Nucleus accumbens (tissue), 56 donors: ENCODE measurements at regions not wholly inside any gene's neighbourhood (a gene's known extent, or its start where the extent isn't known, plus 50 kb on each side); places are given as distances from the start of the nearest gene placed in this dataset.

Experiments used
- DNase-seq, 56 donors: peaks; one replicate each; lab custom pipeline; 2025; lab: John Stamatoyannopoulos, UW

GRCh38 chr6:760982-761955 lies 68.3 kb upstream of the EXOC2 start:
- no peak for DNase-seq

DNA sequence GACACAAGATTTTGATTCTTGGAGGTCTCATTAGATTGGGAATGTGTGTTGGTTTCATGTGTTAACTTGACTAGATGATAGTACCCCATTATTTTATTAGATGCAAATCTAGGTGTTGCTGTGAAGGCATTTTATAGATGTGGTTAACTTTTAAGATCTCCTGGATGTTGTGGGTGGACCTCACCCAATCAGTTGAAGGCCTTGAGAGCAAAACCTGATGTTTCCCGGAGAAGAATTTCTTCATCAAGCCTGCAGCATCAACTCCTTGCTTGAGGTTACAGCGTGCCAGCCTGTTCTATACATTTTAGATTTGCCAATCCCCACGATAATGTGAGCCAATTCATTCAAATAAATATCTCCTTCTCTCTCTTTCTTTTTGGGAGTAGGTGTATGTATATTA lies 66.8 kb upstream of the EXOC2 start:
- DNase-seq = no peak

DNA sequence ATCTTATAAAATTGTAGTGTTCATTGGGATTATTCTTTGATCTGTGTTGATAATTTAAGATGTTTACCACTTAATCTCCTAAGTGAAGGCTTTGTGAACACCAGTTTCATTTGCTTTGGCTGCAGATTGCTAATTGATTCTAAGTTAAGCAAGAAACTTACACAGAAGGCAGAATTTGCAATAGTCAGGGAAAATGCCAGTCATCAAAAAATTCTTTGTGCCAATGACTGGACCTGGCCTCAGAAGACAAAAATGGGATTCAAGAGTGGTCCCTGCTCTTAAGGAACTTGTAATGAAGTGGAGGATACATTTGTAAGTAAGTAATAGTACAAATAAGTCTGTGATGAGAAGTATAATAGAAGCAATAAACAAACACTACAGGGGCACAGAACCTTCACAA lies 63.3 kb upstream of the EXOC2 start:
- DNase-seq = no peak

DNA sequence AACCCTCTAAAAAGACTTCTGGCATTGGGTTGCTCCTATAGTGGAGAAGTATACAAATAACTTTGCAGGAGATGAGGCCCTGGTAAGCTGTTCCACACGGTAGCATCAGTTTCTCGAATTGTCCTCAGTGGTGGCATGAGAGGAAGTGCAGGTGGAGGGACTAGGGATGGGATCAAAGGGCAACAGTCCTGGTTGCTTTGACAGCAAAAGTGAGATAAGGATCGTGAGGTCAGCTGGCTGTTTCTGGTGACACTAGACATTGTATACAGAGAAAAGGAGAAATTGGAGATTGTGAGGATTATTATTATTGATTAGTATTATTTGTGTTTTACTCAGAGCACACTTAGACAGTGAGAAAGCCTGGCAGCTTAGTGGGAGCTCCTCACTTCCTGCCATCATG lies 61.3 kb upstream of the EXOC2 start:
- DNase-seq = no peak

GRCh38 chr6:753486-753885 lies 60.5 kb upstream of the EXOC2 start:
- no peak for DNase-seq

DNA sequence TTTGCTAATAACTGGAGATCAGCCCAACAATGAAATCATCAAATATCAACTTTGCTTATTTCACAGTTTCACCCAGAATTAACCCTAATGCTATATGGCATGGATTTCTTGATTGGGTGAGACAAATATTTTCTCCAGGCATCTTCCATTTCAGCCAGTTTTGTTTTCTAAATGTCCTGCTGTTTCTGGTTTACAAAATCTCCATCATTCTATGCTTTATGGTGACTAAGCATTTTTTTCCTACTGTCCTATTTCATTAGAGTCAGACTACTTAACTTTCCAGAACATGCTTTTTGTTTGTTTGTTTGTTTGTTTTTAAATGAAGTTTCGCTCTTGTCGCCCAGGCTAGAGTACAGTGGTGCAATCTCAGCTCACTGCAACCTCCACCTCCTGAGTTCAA lies 59.5 kb upstream of the EXOC2 start:
- no peak for DNase-seq

- no peak for DNase-seq
These were observed 58.8 kb upstream of the EXOC2 start for GRCh38 chr6:751765-752164.

GRCh38 chr6:747921-748320 lies 55.0 kb upstream of the EXOC2 start:
- DNase-seq = no peak

DNA sequence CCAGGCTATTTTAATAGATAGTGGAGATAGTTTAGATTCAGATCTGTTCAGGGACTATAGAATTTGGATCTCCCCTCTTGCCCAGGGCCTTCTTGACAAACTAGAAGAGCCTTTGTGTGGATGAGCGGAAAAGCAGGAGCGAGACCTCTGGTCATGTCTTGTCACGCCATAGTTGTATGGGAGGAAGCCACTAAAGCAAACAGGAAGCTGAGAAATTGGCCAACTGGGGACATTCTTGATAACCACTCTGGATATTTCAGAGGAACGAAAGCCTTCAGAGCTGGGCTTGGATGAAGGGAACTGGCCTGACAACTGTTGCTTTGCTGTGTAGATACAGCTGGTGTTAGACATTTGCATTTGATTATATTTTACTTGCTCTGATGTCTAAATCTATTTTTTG lies 54.1 kb upstream of the EXOC2 start:
- no peak for DNase-seq

GRCh38 chr6:744666-745353 lies 51.9 kb upstream of the EXOC2 start:
- no peak for DNase-seq

- DNase-seq = no peak
These were observed 50.6 kb upstream of the EXOC2 start for GRCh38 chr6:743320-744096.
